ENCODE measurements at regions not wholly inside any gene's neighbourhood (a gene's known extent, or its start where the extent isn't known, plus 50 kb on each side); places are given as distances from the start of the nearest gene placed in this dataset.

- TF ChIP-seq EZH2 (IDR thresholded peaks at IDR 0.05; ENCODE audit: insufficient read depth, poor library complexity, severe bottlenecking): no peak
- no peak for TF ChIP-seq EZH2phosphoT487 (IDR thresholded peaks at IDR 0.05; ENCODE audit: insufficient read depth, low read depth)
- in situ Hi-C loops (cut with MboI): no loop called here
- H3K27me3 ChIP-seq (replicated peaks; ENCODE audit: insufficient read depth): no peaks in the 10 kb centered on the region
- no peak overlapping the region for H2AFZ ChIP-seq
- H4K20me1 ChIP-seq (ENCODE audit: insufficient read depth): no peaks in the 10 kb centered on the region
- H3K36me3 ChIP-seq (ENCODE audit: low read depth): no peaks in the 10 kb centered on the region
- H3K9ac ChIP-seq: no peak overlapping the region
- no peak overlapping the region for H3K4me3 ChIP-seq
- H3K4me1 ChIP-seq (ENCODE audit: insufficient read depth): peaks cover 10% of the 10 kb centered on the region
- 95 to 98% methylated on average over 4 of the region's 4 CpGs for WGBS, 2 experiments (ENCODE audit: low coverage in 1 of 2, low lambda C conversion rate in 2 of 2, missing lambda C conversion rate in 2 of 2)
- no peak overlapping the region for H3K4me2 ChIP-seq (ENCODE audit: unreplicated experiment)
- no peaks in the 10 kb centered on the region for H3K9me2 ChIP-seq (ENCODE audit: insufficient read depth)
- peaks cover 9% of the 10 kb centered on the region; the same call in 1 of the 2 replicates for H3F3A ChIP-seq (ENCODE audit: insufficient read depth)
- DNase-seq: no peak
- no peaks in the 10 kb centered on the region for H3K79me2 ChIP-seq (ENCODE audit: insufficient read depth)
- no peak overlapping the region for H3K27ac ChIP-seq
- H3K9me3 ChIP-seq (ENCODE audit: low read depth): no peaks in the 10 kb centered on the region
Measured at GRCh38 chr9:13974891-13975290, 339.1 kb downstream of the NFIB start.

- H3K27me3 ChIP-seq (replicated peaks; ENCODE audit: insufficient read depth): peaks cover 3% of the 10 kb centered on the region
- in situ Hi-C loops (cut with MboI): no loop called here
- H3K4me3 ChIP-seq: no peak overlapping the region
- TF ChIP-seq EZH2phosphoT487 (IDR thresholded peaks at IDR 0.05; ENCODE audit: insufficient read depth, low read depth) (no peak), EZH2 (IDR thresholded peaks at IDR 0.05; ENCODE audit: insufficient read depth, poor library complexity, severe bottlenecking) (no peak)
- no peak overlapping the region for H2AFZ ChIP-seq
- H3F3A ChIP-seq (ENCODE audit: insufficient read depth): peaks cover 9% of the 10 kb centered on the region; the same call in 1 of the 2 replicates
- WGBS, 2 experiments (ENCODE audit: low coverage in 1 of 2, low lambda C conversion rate in 2 of 2, missing lambda C conversion rate in 2 of 2): 79 to 84% methylated on average over 10 of the region's 10 CpGs
- H3K27ac ChIP-seq: no peak overlapping the region
- DNase-seq: no peak
- no peaks in the 10 kb centered on the region for H3K9me2 ChIP-seq (ENCODE audit: insufficient read depth)
- no peaks in the 10 kb centered on the region for H3K36me3 ChIP-seq (ENCODE audit: low read depth)
- H4K20me1 ChIP-seq (ENCODE audit: insufficient read depth): no peaks in the 10 kb centered on the region
- no peaks in the 10 kb centered on the region for H3K9me3 ChIP-seq (ENCODE audit: low read depth)
- H3K4me2 ChIP-seq (ENCODE audit: unreplicated experiment): no peak overlapping the region
- no peak overlapping the region for H3K9ac ChIP-seq
- H3K79me2 ChIP-seq (ENCODE audit: insufficient read depth): no peaks in the 10 kb centered on the region
- H3K4me1 ChIP-seq (ENCODE audit: insufficient read depth): peaks cover 10% of the 10 kb centered on the region
Measured at GRCh38 chr9:13971966-13972655, 341.8 kb downstream of the NFIB start.

DNA sequence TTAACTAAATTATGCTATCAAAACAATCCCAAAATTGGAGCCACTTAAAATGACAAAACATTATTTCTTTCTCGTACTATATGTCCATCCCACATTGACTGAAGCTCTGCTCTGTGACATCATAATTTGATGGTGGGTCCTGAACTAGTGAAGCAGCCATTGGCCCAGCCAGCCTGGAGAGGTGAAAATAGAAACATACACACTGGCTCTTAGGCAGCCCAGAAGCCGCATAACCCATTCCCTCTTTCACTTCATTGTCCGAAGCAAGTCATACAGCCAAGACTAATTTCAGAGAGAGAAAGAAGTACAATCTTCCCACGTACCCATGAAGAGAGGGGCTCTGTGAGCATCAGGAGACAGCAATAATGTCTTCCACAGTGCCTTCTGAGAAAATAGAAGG, 342.5 kb downstream of the NFIB start:
- WGBS, 2 experiments (ENCODE audit: low coverage in 1 of 2, low lambda C conversion rate in 2 of 2, missing lambda C conversion rate in 2 of 2): 80 to 82% methylated on average over 4 of the region's 4 CpGs
- no peaks in the 10 kb centered on the region for H3K36me3 ChIP-seq (ENCODE audit: low read depth)
- no peak for TF ChIP-seq EZH2phosphoT487 (IDR thresholded peaks at IDR 0.05; ENCODE audit: insufficient read depth, low read depth)
- no peak for TF ChIP-seq EZH2 (IDR thresholded peaks at IDR 0.05; ENCODE audit: insufficient read depth, poor library complexity, severe bottlenecking)

GRCh38 chr9:13970426-13970825, 343.5 kb downstream of the NFIB start:
- WGBS, 2 experiments (ENCODE audit: low coverage in 1 of 2, low lambda C conversion rate in 2 of 2, missing lambda C conversion rate in 2 of 2): 71 to 76% methylated on average over 3 of the region's 3 CpGs
- TF ChIP-seq EZH2phosphoT487 (IDR thresholded peaks at IDR 0.05; ENCODE audit: insufficient read depth, low read depth): no peak
- no peak for TF ChIP-seq EZH2 (IDR thresholded peaks at IDR 0.05; ENCODE audit: insufficient read depth, poor library complexity, severe bottlenecking)
- Histone ChIP-seq H3K36me3 (ENCODE audit: low read depth) (no peaks in the 10 kb centered on the region), H3K4me2 (ENCODE audit: unreplicated experiment) (no peak overlapping the region), H3K4me1 (ENCODE audit: insufficient read depth) (peaks cover 2% of the 10 kb centered on the region), H4K20me1 (ENCODE audit: insufficient read depth) (no peaks in the 10 kb centered on the region), H2AFZ (no peak overlapping the region), H3K79me2 (ENCODE audit: insufficient read depth) (no peaks in the 10 kb centered on the region), H3K27ac (no peak overlapping the region), H3K9me2 (ENCODE audit: insufficient read depth) (no peaks in the 10 kb centered on the region), H3K9me3 (ENCODE audit: low read depth) (no peaks in the 10 kb centered on the region), H3K27me3 (replicated peaks; ENCODE audit: insufficient read depth) (peaks cover 3% of the 10 kb centered on the region), H3K9ac (no peak overlapping the region), H3K4me3 (no peak overlapping the region), H3F3A (ENCODE audit: insufficient read depth) (peaks cover 1% of the 10 kb centered on the region; the same call in 1 of the 2 replicates)
- in situ Hi-C loops (cut with MboI): no loop called here
- DNase-seq: no peak

More for the DNA sequence above, 342.5 kb downstream of the NFIB start:
- Histone ChIP-seq H3K27me3 (replicated peaks; ENCODE audit: insufficient read depth) (peaks cover 3% of the 10 kb centered on the region), H3K9me2 (ENCODE audit: insufficient read depth) (no peaks in the 10 kb centered on the region), H4K20me1 (ENCODE audit: insufficient read depth) (no peaks in the 10 kb centered on the region), H3K79me2 (ENCODE audit: insufficient read depth) (no peaks in the 10 kb centered on the region), H3K9ac (no peak overlapping the region), H3F3A (ENCODE audit: insufficient read depth) (peaks cover 9% of the 10 kb centered on the region; the same call in 1 of the 2 replicates), H3K4me1 (ENCODE audit: insufficient read depth) (peaks cover 10% of the 10 kb centered on the region), H3K4me2 (ENCODE audit: unreplicated experiment) (no peak overlapping the region), H3K4me3 (no peak overlapping the region), H3K27ac (no peak overlapping the region), H2AFZ (no peak overlapping the region), H3K9me3 (ENCODE audit: low read depth) (no peaks in the 10 kb centered on the region)
- in situ Hi-C loops (cut with MboI): no loop called here
- no peak for DNase-seq

All from GM23248 (cell line).